Adrenal gland (tissue), 9 donors: ENCODE measurements at regions not wholly inside any gene's neighbourhood (a gene's known extent, or its start where the extent isn't known, plus 50 kb on each side); places are given as distances from the start of the nearest gene placed in this dataset.

ENCODE experiments used
- DNase-seq, 7 donors: peaks; one replicate each; pipeline ENCODE4 v3.0.0-alpha.2; 2019 to 2020
- H3K27ac ChIP-seq, 5 donors: fragments of 200-600 bp; sonication (generic) in 4 of 5; 1 replicate in 3 of 5; 2 replicates in 2 of 5; pipeline versions ENCODE4 v1.5.1 to v1.8.0; 2016 to 2020; ENCODE audit warnings: mild to moderate bottlenecking in 1 of 5
- H3K27me3 ChIP-seq: fragments of 200-600 bp; 2 replicates; pipeline ENCODE4 v1.8.0; 2021
- H3K36me3 ChIP-seq, 2 donors: fragments of 200-600 bp; replicated peaks in 1 of 2; 1 replicate in 1 of 2; 2 replicates in 1 of 2; pipeline versions ENCODE4 v1.5.1 to v1.8.0; 2018 to 2022
- H3K4me1 ChIP-seq, 2 donors: fragments of 200-600 bp; replicated peaks in 1 of 2; 1 replicate in 1 of 2; 2 replicates in 1 of 2; pipeline versions ENCODE4 v1.5.1 to v1.8.0; 2018 to 2021
- H3K4me3 ChIP-seq, 4 donors: fragments of 200-600 bp; sonication (generic) in 3 of 4; one replicate each; pipeline ENCODE4 v1.5.1; 2016 to 2018
- H3K9me3 ChIP-seq, 3 donors: fragments of 200-600 bp; sonication (generic) in 1 of 3; replicated peaks in 1 of 3; 1 replicate in 2 of 3; 2 replicates in 1 of 3; pipeline versions ENCODE4 v1.5.1 to v1.8.0; 2016 to 2021
- CTCF ChIP-seq, 6 experiments: fragments of 450-650 bp in 4 of 6; fragments of 200-600 bp in 2 of 6; sonication (generic) in 1 of 6; IDR thresholded peaks; 1 replicate in 5 of 6; 2 replicates in 1 of 6; pipeline versions ENCODE4 v1.5.1 to v1.8.0; 2016 to 2021; ENCODE audit warnings: antibody characterized with exemption in 6 of 6, mild to moderate bottlenecking in 2 of 6, moderate library complexity in 1 of 6
- POLR2A ChIP-seq, 2 donors: fragments of 450-650 bp; IDR thresholded peaks; one replicate each; pipeline ENCODE4 v1.6.1; 2017; ENCODE audit warnings: antibody characterized with exemption in 2 of 2, mild to moderate bottlenecking in 2 of 2, moderate library complexity in 1 of 2
- WGBS, 4 donors: extraction: QIAGEN DNeasy Blood & Tissue Kit in 2 of 4; methylation state at CpG; one replicate each; pipeline versions ENCODE4 v1.1.5 to v1.1.7; 2013 to 2017; 5-methylcytosine and 5-hydroxymethylcytosine counted together
- intact Hi-C, 2 donors: fragments of 100-400 bp; cut with DNase I; formaldehyde crosslinking; loops; one replicate each; pipeline versions ENCODE4 v1.14.1 to v1.15.0; 2022 to 2023
- donor health status: healthy with polysubstance abuse.
- donor health status: Bipolar disorder and iron deficiency.
- donor health status: DM: yes; HTN: yes; CAD: no.
- donor health status: DM: no; HTN: no; CAD: no.
- donor health status: DM: no; HTN: no; CAD: no.

- no peaks in the 10 kb centered on the region for H3K4me1 ChIP-seq
- WGBS, 4 donors: 72 to 76% (median 76%) methylated on average over 12 of the region's 12 CpGs
- no peaks in the 10 kb centered on the region for H3K36me3 ChIP-seq
- DNase-seq: no peak
- no peak overlapping the region for H3K27ac ChIP-seq
- H3K9me3 ChIP-seq: no peaks in the 10 kb centered on the region
- intact Hi-C loops: no loop called here
- TF ChIP-seq CTCF (IDR thresholded peaks at IDR 0.05) (no peak), POLR2A (IDR thresholded peaks at IDR 0.05) (no peak)
- H3K4me3 ChIP-seq: no peak overlapping the region
- no peaks in the 10 kb centered on the region for H3K27me3 ChIP-seq
Measured at GRCh38 chr2:122112216-122113005, 357.0 kb downstream of the TSN start.

- Histone ChIP-seq H3K27me3 (no peaks in the 10 kb centered on the region), H3K9me3 (no peaks in the 10 kb centered on the region), H3K4me1 (no peaks in the 10 kb centered on the region), H3K27ac (no peak overlapping the region), H3K4me3 (no peak overlapping the region), H3K36me3 (no peaks in the 10 kb centered on the region)
- intact Hi-C loops: no loop called here
- 21 to 28% (median 23%) methylated on average over 2 of the region's 2 CpGs for WGBS, 4 donors
- DNase-seq: no peak
- TF ChIP-seq CTCF (IDR thresholded peaks at IDR 0.05): no peak
- no peak for TF ChIP-seq POLR2A (IDR thresholded peaks at IDR 0.05)
Measured at GRCh38 chr2:122114421-122114820, 359.0 kb downstream of the TSN start.

GRCh38 chr2:122117371-122117770 is 361.9 kb downstream of the TSN start:
- Histone ChIP-seq H3K4me3 (no peak overlapping the region), H3K4me1 (no peaks in the 10 kb centered on the region), H3K36me3 (no peaks in the 10 kb centered on the region), H3K27me3 (no peaks in the 10 kb centered on the region), H3K9me3 (no peaks in the 10 kb centered on the region), H3K27ac (no peak overlapping the region)
- WGBS, 4 donors: 76 to 92% (median 81%) methylated on average over 2 of the region's 2 CpGs
- TF ChIP-seq POLR2A (IDR thresholded peaks at IDR 0.05): no peak
- TF ChIP-seq CTCF (IDR thresholded peaks at IDR 0.05): no peak
- no peak for DNase-seq
- intact Hi-C loops: no loop called here

GRCh38 chr2:122129399-122129798 is 373.9 kb downstream of the TSN start:
- Histone ChIP-seq H3K9me3 (peaks cover 0 to 13% (median 0%) of the 10 kb centered on the region in 3 donors), H3K4me1 (no peaks in the 10 kb centered on the region), H3K4me3 (no peak overlapping the region), H3K36me3 (no peaks in the 10 kb centered on the region), H3K27me3 (no peaks in the 10 kb centered on the region), H3K27ac (no peak overlapping the region)
- no peak for TF ChIP-seq CTCF (IDR thresholded peaks at IDR 0.05)
- TF ChIP-seq POLR2A (IDR thresholded peaks at IDR 0.05): no peak
- no peak for DNase-seq
- 84 to 94% (median 84%) methylated on average over 1 of the region's 1 CpG for WGBS, 4 donors
- intact Hi-C loops: no loop called here
